CD14-positive monocyte (primary cell): ENCODE measurements at regions not wholly inside any gene's neighbourhood (a gene's known extent, or its start where the extent isn't known, plus 50 kb on each side); places are given as distances from the start of the nearest gene placed in this dataset.

Experiments used
- DNase-seq, 3 donors: peaks; one replicate each; pipeline ENCODE4 v3.0.0-alpha.2; 2011 to 2022
- H2AFZ ChIP-seq: 2 replicates; pipeline ENCODE4 v1.6.0; 2012; ENCODE audit warnings: mild to moderate bottlenecking, low read depth, low read length, inconsistent platforms; ENCODE audit not compliant: insufficient read depth, poor library complexity, severe bottlenecking
- H3K27ac ChIP-seq, 2 donors: 1 replicate in 1 of 2; 2 replicates in 1 of 2; pipeline ENCODE4 v1.5.1; 2012 to 2013; ENCODE audit warnings: low read length in 2 of 2, control low read depth in 1 of 2, inconsistent platforms in 1 of 2, low read depth in 1 of 2, mild to moderate bottlenecking in 1 of 2
- H3K27me3 ChIP-seq, 2 donors: one replicate each; pipeline versions ENCODE4 v1.6.0 to v1.6.1; 2011 to 2013; ENCODE audit warnings: low read length in 2 of 2; ENCODE audit not compliant: control insufficient read depth in 2 of 2, insufficient read depth in 2 of 2
- H3K36me3 ChIP-seq, 2 donors: replicated peaks in 1 of 2; 1 replicate in 1 of 2; 2 replicates in 1 of 2; pipeline versions ENCODE4 v1.5.1 to v1.6.1; 2012 to 2013; ENCODE audit warnings: low read length in 2 of 2, control low read depth in 1 of 2, inconsistent platforms in 1 of 2, mild to moderate bottlenecking in 1 of 2; ENCODE audit not compliant: insufficient read depth in 2 of 2, control insufficient read depth in 1 of 2
- H3K4me1 ChIP-seq, 2 donors: 1 replicate in 1 of 2; 2 replicates in 1 of 2; pipeline versions ENCODE4 v1.5.1 to v1.6.1; 2012 to 2013; ENCODE audit warnings: low read length in 2 of 2, control low read depth in 1 of 2, inconsistent platforms in 1 of 2, mild to moderate bottlenecking in 1 of 2, moderate library complexity in 1 of 2; ENCODE audit not compliant: insufficient read depth in 2 of 2, control insufficient read depth in 1 of 2
- H3K4me2 ChIP-seq: replicated peaks from 2 replicates; pipeline ENCODE3; 2012; ENCODE audit warnings: low read length, moderate library complexity, mild to moderate bottlenecking; ENCODE audit not compliant: poor library complexity, severe bottlenecking; ENCODE audit errors: extremely low read depth
- H3K4me3 ChIP-seq, 3 experiments: fragments of 200-600 bp in 1 of 3; sonication (generic) in 1 of 3; replicated peaks in 1 of 3; 1 replicate in 2 of 3; 2 replicates in 1 of 3; pipeline ENCODE4 v1.5.1; 2011 to 2013; ENCODE audit warnings: low read length in 3 of 3, mild to moderate bottlenecking in 3 of 3, control low read depth in 2 of 3, low read depth in 2 of 3, inconsistent platforms in 1 of 3, moderate library complexity in 1 of 3
- H3K79me2 ChIP-seq: 2 replicates; pipeline ENCODE4 v1.6.0; 2012; ENCODE audit warnings: mild to moderate bottlenecking, control low read depth, inconsistent platforms, low read length, moderate library complexity; ENCODE audit not compliant: insufficient read depth
- H3K9ac ChIP-seq: 2 replicates; pipeline ENCODE4 v1.6.0; 2017; ENCODE audit warnings: low read length, mild to moderate bottlenecking; ENCODE audit not compliant: insufficient read depth, poor library complexity, severe bottlenecking
- H3K9me3 ChIP-seq, 2 donors: replicated peaks in 1 of 2; 1 replicate in 1 of 2; 2 replicates in 1 of 2; pipeline versions ENCODE4 v1.5.1 to v1.6.1; 2012 to 2013; ENCODE audit warnings: low read length in 2 of 2, control low read depth in 1 of 2; ENCODE audit not compliant: control insufficient read depth in 1 of 2, insufficient read depth in 1 of 2
- H4K20me1 ChIP-seq: 2 replicates; pipeline ENCODE4 v1.6.0; 2012; ENCODE audit warnings: mild to moderate bottlenecking, low read length, control low read depth, moderate library complexity; ENCODE audit not compliant: insufficient read depth
- H3K27ac Mint-ChIP-seq, 7 donors: one replicate each; pipeline ENCODE4 v1.8.0; 2020; ENCODE audit warnings: mild to moderate bottlenecking in 7 of 7, mixed read lengths in 7 of 7, moderate library complexity in 6 of 7, inconsistent platforms in 2 of 7
- H3K27me3 Mint-ChIP-seq, 3 donors: one replicate each; pipeline ENCODE4 v1.8.0; 2021 to 2022; ENCODE audit warnings: low read depth in 3 of 3, mild to moderate bottlenecking in 3 of 3, mixed read lengths in 3 of 3, moderate library complexity in 3 of 3, inconsistent platforms in 1 of 3
- H3K36me3 Mint-ChIP-seq, 2 donors: one replicate each; pipeline ENCODE4 v1.8.0; 2020; ENCODE audit warnings: mixed read lengths in 2 of 2, inconsistent platforms in 1 of 2, mild to moderate bottlenecking in 1 of 2
- H3K4me1 Mint-ChIP-seq: one replicate; pipeline ENCODE4 v1.8.0; 2020; ENCODE audit warnings: mild to moderate bottlenecking, mixed read lengths
- H3K4me3 Mint-ChIP-seq, 2 donors: one replicate each; pipeline ENCODE4 v1.8.0; 2020; ENCODE audit warnings: mild to moderate bottlenecking in 2 of 2, mixed read lengths in 2 of 2, moderate library complexity in 1 of 2
- H3K9me3 Mint-ChIP-seq, 7 donors: one replicate each; pipeline ENCODE4 v1.8.0; 2020 to 2022; ENCODE audit warnings: mixed read lengths in 7 of 7, mild to moderate bottlenecking in 6 of 7, moderate library complexity in 6 of 7, inconsistent platforms in 2 of 7
- CTCF ChIP-seq: fragments of 200-600 bp; IDR thresholded peaks from one replicate; pipeline ENCODE4 v1.8.0; 2022; ENCODE audit warnings: antibody characterized with exemption, mild to moderate bottlenecking
- WGBS: methylation state at CpG from one replicate; pipeline ENCODE4 v1.1.5; 2013; ENCODE audit warnings: missing lambda C conversion rate; ENCODE audit not compliant: insufficient coverage; 5-methylcytosine and 5-hydroxymethylcytosine counted together
- intact Hi-C, 2 donors: fragments of 100-400 bp; cut with micrococcal nuclease; formaldehyde crosslinking; loops; one replicate each; pipeline versions ENCODE4 v1.15.0 to v1.15.1; 2023

- no peak overlapping the region for H3K4me2 ChIP-seq
- H3K9ac ChIP-seq = no peak overlapping the region
- H3K27ac Mint-ChIP-seq = no peak overlapping the region
- no peak overlapping the region for H3K27ac ChIP-seq
- H3K79me2 ChIP-seq = no peaks in the 10 kb centered on the region
- H3K36me3 ChIP-seq = no peaks in the 10 kb centered on the region
- H3K9me3 ChIP-seq = no peaks in the 10 kb centered on the region
- intact Hi-C loops = no loop called here
- TF ChIP-seq CTCF = no peak
- no peak overlapping the region for H2AFZ ChIP-seq
- no peaks in the 10 kb centered on the region for H3K27me3 ChIP-seq
- H4K20me1 ChIP-seq = no peaks in the 10 kb centered on the region
- WGBS = 73% methylated on average over 2 of the region's 5 CpGs
- H3K36me3 Mint-ChIP-seq = no peaks in the 10 kb centered on the region
- no peak for DNase-seq
- H3K4me1 Mint-ChIP-seq = no peaks in the 10 kb centered on the region
- H3K4me3 ChIP-seq = no peak overlapping the region
- H3K9me3 Mint-ChIP-seq = peaks cover 0 to 7% (median 5%) of the 10 kb centered on the region in 7 donors
- H3K4me3 Mint-ChIP-seq = no peak overlapping the region
- H3K27me3 Mint-ChIP-seq = peaks cover 0 to 2% (median 0%) of the 10 kb centered on the region in 3 donors
- H3K4me1 ChIP-seq = no peaks in the 10 kb centered on the region
Measured at GRCh38 chr5:15117688-15118087, 246.1 kb upstream of the ANKH start.

- H3K27ac ChIP-seq = no peak overlapping the region
- no peaks in the 10 kb centered on the region for H3K79me2 ChIP-seq
- H3K36me3 ChIP-seq = no peaks in the 10 kb centered on the region
- no peaks in the 10 kb centered on the region for H4K20me1 ChIP-seq
- H3K4me3 ChIP-seq = no peak overlapping the region
- Mint-ChIP-seq H3K27me3 (peaks cover 0 to 2% (median 0%) of the 10 kb centered on the region in 3 donors), H3K36me3 (no peaks in the 10 kb centered on the region), H3K27ac (no peak overlapping the region), H3K9me3 (peaks cover 0 to 7% (median 5%) of the 10 kb centered on the region in 7 donors), H3K4me3 (no peak overlapping the region), H3K4me1 (no peaks in the 10 kb centered on the region)
- no peak overlapping the region for H3K4me2 ChIP-seq
- no peaks in the 10 kb centered on the region for H3K4me1 ChIP-seq
- no peak overlapping the region for H2AFZ ChIP-seq
- no peak for TF ChIP-seq CTCF
- no peak overlapping the region for H3K9ac ChIP-seq
- WGBS = 85% methylated on average over 4 of the region's 5 CpGs
- intact Hi-C loops = no loop called here
- no peaks in the 10 kb centered on the region for H3K9me3 ChIP-seq
- no peaks in the 10 kb centered on the region for H3K27me3 ChIP-seq
- no peak for DNase-seq
Measured at GRCh38 chr5:15116996-15117395, 245.4 kb upstream of the ANKH start.
